HG03103 (cell line): ENCODE measurements at regions not wholly inside any gene's neighbourhood (a gene's known extent, or its start where the extent isn't known, plus 50 kb on each side); places are given as distances from the start of the nearest gene placed in this dataset.
"Not testable (repeated sequence)": the region's sequence is repeated elsewhere in the genome, so short reads cannot be mapped to it uniquely, and the experiment has no call there.

Source experiments
- ATAC-seq: cut with Tn5 transposase; IDR thresholded peaks from one replicate; pipeline ENCODE4 v1.9.1; 2021; ENCODE audit warnings: low read depth; ENCODE audit not compliant: unreplicated experiment

GRCh38 chr5:164062304-164062703 lies 556.9 kb downstream of the MAT2B start:
- no peak for ATAC-seq

GRCh38 chr5:164065266-164065665 lies 559.8 kb downstream of the MAT2B start:
- no peak for ATAC-seq

GRCh38 chr5:164071671-164072070 lies 566.3 kb downstream of the MAT2B start:
- ATAC-seq = no peak

- ATAC-seq = no peak
Observed at GRCh38 chr5:164073081-164073480, 567.7 kb downstream of the MAT2B start.

GRCh38 chr5:164076556-164076955 lies 571.1 kb downstream of the MAT2B start:
- ATAC-seq = no peak

- no peak for ATAC-seq
Observed at GRCh38 chr5:164090358-164090757, 584.9 kb downstream of the MAT2B start.

GRCh38 chr5:164091836-164092235 lies 586.4 kb downstream of the MAT2B start:
- ATAC-seq = no peak

GRCh38 chr5:164094291-164094690 lies 588.9 kb downstream of the MAT2B start:
- no peak for ATAC-seq

- ATAC-seq = no peak
Observed at GRCh38 chr5:164097749-164098148, 592.3 kb downstream of the MAT2B start.

- no peak for ATAC-seq
Observed at GRCh38 chr5:164098531-164098930, 593.1 kb downstream of the MAT2B start.

- ATAC-seq = no peak
Observed at GRCh38 chr5:164098979-164099378, 593.6 kb downstream of the MAT2B start.

- no peak for ATAC-seq
Observed at GRCh38 chr5:164115420-164115819, 610.0 kb downstream of the MAT2B start.

- ATAC-seq = peak; percentile 61
Observed at GRCh38 chr5:164119806-164120447, 614.5 kb downstream of the MAT2B start.

GRCh38 chr5:164127527-164127926 lies 622.1 kb downstream of the MAT2B start:
- no peak for ATAC-seq

- ATAC-seq = no peak
Observed at GRCh38 chr5:164132358-164132757, 626.9 kb downstream of the MAT2B start.

- no peak for ATAC-seq
Observed at GRCh38 chr5:164137095-164137494, 631.7 kb downstream of the MAT2B start.

GRCh38 chr5:164139423-164139822 lies 634.0 kb downstream of the MAT2B start:
- no peak for ATAC-seq

- no peak for ATAC-seq
Observed at GRCh38 chr5:164145458-164145857, 640.0 kb downstream of the MAT2B start.

- ATAC-seq = no peak
Observed at GRCh38 chr5:164146223-164146622, 640.8 kb downstream of the MAT2B start.

- no peak for ATAC-seq
Observed at GRCh38 chr5:164148292-164148691, 642.9 kb downstream of the MAT2B start.

- not testable (repeated sequence) for ATAC-seq
Observed at GRCh38 chr5:164152539-164152938, 647.1 kb downstream of the MAT2B start.

GRCh38 chr5:164153469-164154172 lies 648.2 kb downstream of the MAT2B start:
- no peak for ATAC-seq
